Adrenal gland (tissue), 5 donors: ENCODE measurements at regions not wholly inside any gene's neighbourhood (a gene's known extent, or its start where the extent isn't known, plus 50 kb on each side); places are given as distances from the start of the nearest gene placed in this dataset.

Experiments used
- CTCF ChIP-seq, 6 experiments: fragments of 450-650 bp in 4 of 6; fragments of 200-600 bp in 2 of 6; sonication (generic) in 1 of 6; IDR thresholded peaks; 1 replicate in 5 of 6; 2 replicates in 1 of 6; pipeline versions ENCODE4 v1.5.1 to v1.8.0; 2016 to 2021; ENCODE audit warnings: antibody characterized with exemption in 6 of 6, mild to moderate bottlenecking in 2 of 6, moderate library complexity in 1 of 6
- POLR2A ChIP-seq, 2 donors: fragments of 450-650 bp; IDR thresholded peaks; one replicate each; pipeline ENCODE4 v1.6.1; 2017; ENCODE audit warnings: antibody characterized with exemption in 2 of 2, mild to moderate bottlenecking in 2 of 2, moderate library complexity in 1 of 2
- donor health status: DM: no; HTN: no; CAD: no.

DNA sequence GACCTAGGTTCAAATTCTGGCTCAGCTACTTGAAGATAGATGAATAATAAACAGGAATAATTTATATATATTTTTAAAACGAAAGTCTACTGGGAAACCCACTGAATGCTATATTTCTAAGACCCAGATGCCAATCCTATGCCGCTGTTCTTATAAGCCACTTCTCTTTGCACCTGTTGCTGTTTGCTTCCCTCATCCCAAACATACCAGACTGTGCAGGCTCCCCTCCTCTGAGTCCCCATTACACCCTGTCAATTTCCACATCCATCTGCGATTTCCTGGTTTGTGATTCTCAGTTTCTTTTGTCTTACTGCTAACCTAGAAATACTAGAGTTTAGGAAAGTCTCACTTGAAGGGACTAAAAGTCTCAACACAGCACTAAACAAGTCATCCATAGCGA, 92.8 kb upstream of the CAST start:
- no peak for TF ChIP-seq CTCF (IDR thresholded peaks at IDR 0.05)
- no peak for TF ChIP-seq POLR2A (IDR thresholded peaks at IDR 0.05)
